ENCODE measurements at regions not wholly inside any gene's neighbourhood (a gene's known extent, or its start where the extent isn't known, plus 50 kb on each side); places are given as distances from the start of the nearest gene placed in this dataset.

DNA sequence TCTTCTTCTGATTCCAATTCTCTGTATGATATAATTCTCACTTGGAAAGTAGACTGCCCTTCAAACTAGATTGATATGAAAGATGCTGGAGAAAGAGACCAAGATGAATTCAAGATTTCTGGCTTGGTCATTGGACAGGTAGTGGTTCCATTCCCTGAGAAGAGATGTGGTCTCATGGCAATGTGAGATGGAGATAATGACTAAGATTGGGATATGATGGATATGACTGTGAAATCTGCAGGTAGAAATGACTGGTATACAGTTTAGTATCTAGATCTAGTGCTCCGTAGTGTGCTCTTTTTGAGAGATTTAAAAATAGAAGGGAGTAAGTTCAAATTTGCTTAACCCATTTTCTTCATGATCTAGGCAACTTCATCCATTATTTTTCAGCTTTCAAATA is 425.4 kb upstream of the TRIB2 start:
- no peak overlapping the region for H3K4me3 ChIP-seq (ENCODE audit: low read depth in 1 of 3, low read length in 3 of 3)
- no peak for DNase-seq
- H3K4me1 ChIP-seq (ENCODE audit: control insufficient read depth in 3 of 3, insufficient read depth in 2 of 3, low read depth in 1 of 3, low read length in 2 of 3), result no peaks in the 10 kb centered on the region
- no peaks in the 10 kb centered on the region for H3K36me3 ChIP-seq (ENCODE audit: control insufficient read depth in 3 of 3, insufficient read depth in 2 of 3, low read depth in 1 of 3, low read length in 3 of 3)
- WGBS, 3 donors, result 67 to 83% (median 81%) methylated on average over 1 of the region's 1 CpG
- H3K27me3 ChIP-seq (ENCODE audit: control insufficient read depth in 3 of 3, insufficient read depth in 3 of 3, low read length in 3 of 3), result no peaks in the 10 kb centered on the region
- H3K27ac ChIP-seq (ENCODE audit: low read depth in 1 of 3, low read length in 2 of 3), result no peak overlapping the region
- H3K9me3 ChIP-seq (ENCODE audit: control insufficient read depth in 2 of 2, insufficient read depth in 1 of 2, low read depth in 1 of 2, low read length in 1 of 2), result no peaks in the 10 kb centered on the region
- no peak for FAIRE-seq

DNA sequence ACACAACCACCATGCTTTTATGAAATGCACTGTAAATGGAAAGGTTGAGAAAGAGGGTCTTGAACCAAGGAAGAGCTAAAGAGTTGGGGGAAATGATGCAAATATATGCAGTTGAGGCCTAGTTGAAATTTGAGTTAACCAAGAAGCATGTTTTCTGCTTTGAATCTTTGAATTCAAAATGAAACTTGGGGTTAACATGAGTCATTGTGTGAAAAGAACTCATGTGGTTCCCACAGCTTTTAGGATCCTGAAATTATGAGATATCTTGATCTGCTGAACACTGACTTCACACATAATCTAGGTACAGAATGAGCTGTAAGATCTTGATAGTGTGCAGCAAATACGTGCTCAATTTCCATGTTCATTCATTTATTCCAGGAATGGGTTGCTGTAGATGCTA is 422.9 kb upstream of the TRIB2 start:
- no peaks in the 10 kb centered on the region for H3K27me3 ChIP-seq (ENCODE audit: control insufficient read depth in 3 of 3, insufficient read depth in 3 of 3, low read length in 3 of 3)
- H3K4me3 ChIP-seq (ENCODE audit: low read depth in 1 of 3, low read length in 3 of 3), result no peak overlapping the region
- no peaks in the 10 kb centered on the region for H3K36me3 ChIP-seq (ENCODE audit: control insufficient read depth in 3 of 3, insufficient read depth in 2 of 3, low read depth in 1 of 3, low read length in 3 of 3)
- H3K4me1 ChIP-seq (ENCODE audit: control insufficient read depth in 3 of 3, insufficient read depth in 2 of 3, low read depth in 1 of 3, low read length in 2 of 3), result no peaks in the 10 kb centered on the region
- 74 to 86% (median 81%) methylated on average over 1 of the region's 1 CpG for WGBS, 3 donors
- no peak overlapping the region for H3K27ac ChIP-seq (ENCODE audit: low read depth in 1 of 3, low read length in 2 of 3)
- FAIRE-seq (no peak), DNase-seq (no peak)
- no peaks in the 10 kb centered on the region for H3K9me3 ChIP-seq (ENCODE audit: control insufficient read depth in 2 of 2, insufficient read depth in 1 of 2, low read depth in 1 of 2, low read length in 1 of 2)

DNA sequence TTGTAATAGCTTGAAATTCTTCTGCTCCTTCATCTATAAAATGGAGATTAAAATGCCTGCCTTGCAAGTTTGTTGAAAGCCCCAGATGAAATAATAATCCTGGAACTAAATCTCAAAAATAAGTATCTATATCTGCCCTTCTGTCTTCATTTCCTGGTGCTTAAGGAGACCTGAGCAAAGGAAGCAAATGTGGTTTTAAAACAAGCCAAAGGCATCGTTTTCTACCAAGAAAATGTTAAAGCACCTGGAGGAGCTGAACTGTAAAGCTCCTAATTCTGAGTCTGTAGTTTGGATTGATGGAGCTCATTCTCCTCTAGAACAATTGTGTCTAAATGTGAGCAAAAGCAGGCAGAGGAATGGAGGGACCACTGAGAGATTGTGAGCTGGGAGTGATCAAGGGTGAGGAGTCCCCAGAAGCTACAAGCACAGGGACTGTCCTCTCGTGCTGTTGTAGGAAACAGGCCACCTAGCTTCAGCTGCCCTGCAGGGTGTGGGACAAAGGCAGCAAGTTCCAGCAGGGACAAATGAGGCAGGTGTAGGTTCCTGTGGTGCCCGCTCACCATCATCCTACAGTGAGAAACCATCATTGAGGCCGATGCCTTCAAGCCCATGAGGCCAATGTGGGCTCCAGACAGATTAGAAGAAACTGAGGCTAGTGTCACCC is 420.7 kb upstream of the TRIB2 start:
- 79 to 87% (median 80%) methylated on average over 4 of the region's 4 CpGs for WGBS, 3 donors
- Histone ChIP-seq H3K4me3 (ENCODE audit: low read depth in 1 of 3, low read length in 3 of 3) (no peak overlapping the region), H3K27ac (ENCODE audit: low read depth in 1 of 3, low read length in 2 of 3) (no peak overlapping the region), H3K9me3 (ENCODE audit: control insufficient read depth in 2 of 2, insufficient read depth in 1 of 2, low read depth in 1 of 2, low read length in 1 of 2) (no peaks in the 10 kb centered on the region), H3K4me1 (ENCODE audit: control insufficient read depth in 3 of 3, insufficient read depth in 2 of 3, low read depth in 1 of 3, low read length in 2 of 3) (no peaks in the 10 kb centered on the region), H3K36me3 (ENCODE audit: control insufficient read depth in 3 of 3, insufficient read depth in 2 of 3, low read depth in 1 of 3, low read length in 3 of 3) (no peaks in the 10 kb centered on the region), H3K27me3 (ENCODE audit: control insufficient read depth in 3 of 3, insufficient read depth in 3 of 3, low read length in 3 of 3) (no peaks in the 10 kb centered on the region)
- DNase-seq (no peak), FAIRE-seq (no peak)

DNA sequence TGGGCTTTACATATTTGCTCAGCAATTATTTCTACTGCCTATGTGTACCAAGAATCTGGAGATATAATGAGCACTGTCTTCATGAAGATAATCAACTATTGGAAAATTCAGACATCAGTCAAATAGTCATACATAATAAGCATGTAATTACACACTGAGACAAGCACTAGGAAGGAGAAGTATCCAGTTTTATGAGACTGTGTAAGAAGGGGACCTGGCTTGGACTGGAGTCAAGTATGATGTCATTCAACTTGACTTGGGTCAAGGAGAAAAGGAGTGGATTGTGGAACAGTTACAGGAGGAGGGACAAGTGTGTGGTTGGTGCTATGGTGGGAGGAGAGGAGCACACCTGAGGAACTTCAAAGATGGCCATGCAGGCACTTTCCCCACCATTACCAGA is 419.8 kb upstream of the TRIB2 start:
- H3K4me3 ChIP-seq (ENCODE audit: low read depth in 1 of 3, low read length in 3 of 3), result no peak overlapping the region
- H3K36me3 ChIP-seq (ENCODE audit: control insufficient read depth in 3 of 3, insufficient read depth in 2 of 3, low read depth in 1 of 3, low read length in 3 of 3), result no peaks in the 10 kb centered on the region
- H3K9me3 ChIP-seq (ENCODE audit: control insufficient read depth in 2 of 2, insufficient read depth in 1 of 2, low read depth in 1 of 2, low read length in 1 of 2), result no peaks in the 10 kb centered on the region
- no peak for DNase-seq
- H3K27ac ChIP-seq (ENCODE audit: low read depth in 1 of 3, low read length in 2 of 3), result no peak overlapping the region
- FAIRE-seq, result no peak
- H3K27me3 ChIP-seq (ENCODE audit: control insufficient read depth in 3 of 3, insufficient read depth in 3 of 3, low read length in 3 of 3), result no peaks in the 10 kb centered on the region
- no peaks in the 10 kb centered on the region for H3K4me1 ChIP-seq (ENCODE audit: control insufficient read depth in 3 of 3, insufficient read depth in 2 of 3, low read depth in 1 of 3, low read length in 2 of 3)

DNA sequence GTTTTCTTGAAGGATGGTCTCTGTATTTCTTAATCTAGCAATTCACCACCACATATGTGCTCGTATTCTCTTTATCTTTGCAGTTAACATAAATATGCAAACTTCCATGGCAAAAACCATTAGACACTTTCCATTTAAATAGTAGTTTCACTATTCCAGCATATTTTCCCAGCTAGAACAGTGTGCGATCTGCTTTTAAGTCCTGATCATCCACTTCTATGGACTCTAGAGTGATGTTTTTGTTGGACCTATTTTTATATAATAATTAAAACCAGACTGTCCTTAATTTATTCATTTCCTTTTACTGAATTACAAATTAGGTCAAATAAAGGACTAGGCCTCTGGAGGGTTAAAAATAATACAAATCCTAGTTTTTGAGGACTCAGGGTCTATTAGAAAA is 418.4 kb upstream of the TRIB2 start:
- 86 to 90% (median 88%) methylated on average over 2 of the region's 2 CpGs for WGBS, 3 donors
- no peak for FAIRE-seq
- H3K4me3 ChIP-seq (ENCODE audit: low read depth in 1 of 3, low read length in 3 of 3), result no peak overlapping the region
- no peak for DNase-seq
- no peaks in the 10 kb centered on the region for H3K9me3 ChIP-seq (ENCODE audit: control insufficient read depth in 2 of 2, insufficient read depth in 1 of 2, low read depth in 1 of 2, low read length in 1 of 2)
- no peak overlapping the region for H3K27ac ChIP-seq (ENCODE audit: low read depth in 1 of 3, low read length in 2 of 3)
- no peaks in the 10 kb centered on the region for H3K36me3 ChIP-seq (ENCODE audit: control insufficient read depth in 3 of 3, insufficient read depth in 2 of 3, low read depth in 1 of 3, low read length in 3 of 3)
- no peaks in the 10 kb centered on the region for H3K4me1 ChIP-seq (ENCODE audit: control insufficient read depth in 3 of 3, insufficient read depth in 2 of 3, low read depth in 1 of 3, low read length in 2 of 3)
- H3K27me3 ChIP-seq (ENCODE audit: control insufficient read depth in 3 of 3, insufficient read depth in 3 of 3, low read length in 3 of 3), result no peaks in the 10 kb centered on the region

DNA sequence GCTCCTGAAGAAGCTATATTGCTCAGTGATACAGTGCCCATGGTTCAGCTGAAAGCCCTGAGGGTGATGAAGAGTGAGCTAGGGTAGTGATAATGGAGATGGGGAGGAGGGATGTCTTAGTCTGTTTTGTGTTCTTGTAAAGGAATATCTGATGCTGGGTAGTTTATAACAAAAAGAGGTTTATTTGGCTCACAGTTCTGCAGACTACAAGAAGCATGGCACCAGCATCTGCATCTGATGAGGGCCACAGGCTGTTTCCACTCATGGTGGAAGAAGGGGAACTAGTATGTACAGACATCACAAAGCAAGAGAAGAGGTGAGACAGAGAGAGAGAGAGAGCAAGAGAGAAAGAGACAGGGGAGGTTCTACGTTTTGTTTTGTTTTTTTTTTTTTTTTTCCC is 417.3 kb upstream of the TRIB2 start:
- DNase-seq (no peak), FAIRE-seq (no peak)
- H3K27ac ChIP-seq (ENCODE audit: low read depth in 1 of 3, low read length in 2 of 3), result no peak overlapping the region
- no peaks in the 10 kb centered on the region for H3K27me3 ChIP-seq (ENCODE audit: control insufficient read depth in 3 of 3, insufficient read depth in 3 of 3, low read length in 3 of 3)
- H3K9me3 ChIP-seq (ENCODE audit: control insufficient read depth in 2 of 2, insufficient read depth in 1 of 2, low read depth in 1 of 2, low read length in 1 of 2), result no peaks in the 10 kb centered on the region
- H3K36me3 ChIP-seq (ENCODE audit: control insufficient read depth in 3 of 3, insufficient read depth in 2 of 3, low read depth in 1 of 3, low read length in 3 of 3), result no peaks in the 10 kb centered on the region
- no peak overlapping the region for H3K4me3 ChIP-seq (ENCODE audit: low read depth in 1 of 3, low read length in 3 of 3)
- H3K4me1 ChIP-seq (ENCODE audit: control insufficient read depth in 3 of 3, insufficient read depth in 2 of 3, low read depth in 1 of 3, low read length in 2 of 3), result no peaks in the 10 kb centered on the region
- WGBS, 3 donors, result 50 to 63% (median 50%) methylated on average over 1 of the region's 1 CpG

DNA sequence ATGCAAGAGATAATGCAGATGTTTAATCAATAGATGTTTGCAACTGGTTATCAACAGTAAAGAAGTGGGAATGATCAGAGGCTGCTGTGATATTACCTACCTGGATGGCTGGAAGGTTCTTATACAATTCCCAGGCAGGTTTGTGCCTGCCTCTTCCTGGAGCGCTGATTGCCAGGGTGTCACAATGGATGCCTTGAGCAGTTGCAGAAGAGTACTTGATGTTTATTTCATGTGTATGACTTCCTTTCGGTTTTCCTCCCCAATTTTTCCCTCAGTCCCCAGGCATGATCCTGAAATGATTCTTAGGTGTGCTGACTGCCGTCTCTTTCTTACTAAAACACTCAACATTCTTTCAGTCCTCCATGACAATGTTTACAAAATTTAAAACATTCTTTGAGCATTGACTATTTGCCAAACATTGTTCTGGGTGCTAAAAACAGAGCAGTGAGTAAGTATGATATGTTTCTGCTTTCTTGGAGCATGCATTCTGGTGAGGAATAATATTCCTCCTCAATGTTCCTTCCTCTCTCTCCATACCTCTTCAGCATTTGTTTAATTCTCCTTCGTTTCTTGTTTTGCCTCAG is 416.6 kb upstream of the TRIB2 start:
- Histone ChIP-seq H3K36me3 (ENCODE audit: control insufficient read depth in 3 of 3, insufficient read depth in 2 of 3, low read depth in 1 of 3, low read length in 3 of 3) (no peaks in the 10 kb centered on the region), H3K27ac (ENCODE audit: low read depth in 1 of 3, low read length in 2 of 3) (no peak overlapping the region), H3K9me3 (ENCODE audit: control insufficient read depth in 2 of 2, insufficient read depth in 1 of 2, low read depth in 1 of 2, low read length in 1 of 2) (no peaks in the 10 kb centered on the region), H3K27me3 (ENCODE audit: control insufficient read depth in 3 of 3, insufficient read depth in 3 of 3, low read length in 3 of 3) (no peaks in the 10 kb centered on the region), H3K4me1 (ENCODE audit: control insufficient read depth in 3 of 3, insufficient read depth in 2 of 3, low read depth in 1 of 3, low read length in 2 of 3) (no peaks in the 10 kb centered on the region), H3K4me3 (ENCODE audit: low read depth in 1 of 3, low read length in 3 of 3) (no peak overlapping the region)
- FAIRE-seq, result no peak
- no peak for DNase-seq
- WGBS, 3 donors, result 63 to 83% (median 82%) methylated on average over 4 of the region's 4 CpGs

DNA sequence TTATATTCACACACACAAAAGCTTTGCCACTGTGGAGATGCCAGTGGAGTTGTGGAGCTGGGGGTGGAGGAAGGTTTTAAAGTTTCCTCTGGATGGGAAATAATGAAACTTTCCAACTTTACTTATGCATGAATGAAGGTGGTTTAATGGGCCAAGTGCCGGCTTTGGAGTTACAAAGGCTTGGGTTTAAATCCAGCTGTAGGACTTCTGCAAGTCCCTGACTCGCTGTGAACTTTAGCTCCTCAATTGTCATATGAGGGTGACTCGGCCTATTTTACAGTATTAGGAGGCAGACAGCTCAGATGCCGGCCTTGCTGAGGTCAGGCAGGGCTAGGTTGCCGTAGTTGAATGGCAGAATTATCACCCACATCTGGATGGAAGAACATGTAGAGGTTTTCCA is 415.8 kb upstream of the TRIB2 start:
- FAIRE-seq (no peak), DNase-seq (no peak)
- no peaks in the 10 kb centered on the region for H3K36me3 ChIP-seq (ENCODE audit: control insufficient read depth in 3 of 3, insufficient read depth in 2 of 3, low read depth in 1 of 3, low read length in 3 of 3)
- no peak overlapping the region for H3K27ac ChIP-seq (ENCODE audit: low read depth in 1 of 3, low read length in 2 of 3)
- no peaks in the 10 kb centered on the region for H3K9me3 ChIP-seq (ENCODE audit: control insufficient read depth in 2 of 2, insufficient read depth in 1 of 2, low read depth in 1 of 2, low read length in 1 of 2)
- WGBS, 3 donors, result 80 to 91% (median 87%) methylated on average over 5 of the region's 5 CpGs
- no peak overlapping the region for H3K4me3 ChIP-seq (ENCODE audit: low read depth in 1 of 3, low read length in 3 of 3)
- no peaks in the 10 kb centered on the region for H3K27me3 ChIP-seq (ENCODE audit: control insufficient read depth in 3 of 3, insufficient read depth in 3 of 3, low read length in 3 of 3)
- H3K4me1 ChIP-seq (ENCODE audit: control insufficient read depth in 3 of 3, insufficient read depth in 2 of 3, low read depth in 1 of 3, low read length in 2 of 3), result no peaks in the 10 kb centered on the region

DNA sequence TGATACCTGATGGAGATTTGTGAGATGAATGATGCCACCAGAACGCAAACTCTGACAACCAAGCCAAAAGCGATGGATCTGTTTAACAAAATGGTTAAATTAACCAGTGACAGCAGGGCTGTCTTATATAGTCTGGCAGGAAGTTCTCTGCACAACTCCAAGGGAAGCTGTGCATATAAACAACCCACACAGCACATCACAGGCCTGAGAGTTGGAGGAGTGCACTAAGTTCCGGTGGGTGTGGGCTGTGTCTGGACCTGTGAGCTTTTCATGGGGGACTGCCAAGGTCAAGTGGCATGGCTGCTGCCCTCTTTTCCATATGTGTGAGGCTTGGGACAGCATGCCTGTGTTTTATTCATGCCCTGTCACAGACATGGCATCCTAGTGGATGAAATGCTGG is 414.6 kb upstream of the TRIB2 start:
- FAIRE-seq (no peak), DNase-seq (no peak)
- Histone ChIP-seq H3K27me3 (ENCODE audit: control insufficient read depth in 3 of 3, insufficient read depth in 3 of 3, low read length in 3 of 3) (no peaks in the 10 kb centered on the region), H3K36me3 (ENCODE audit: control insufficient read depth in 3 of 3, insufficient read depth in 2 of 3, low read depth in 1 of 3, low read length in 3 of 3) (no peaks in the 10 kb centered on the region), H3K4me3 (ENCODE audit: low read depth in 1 of 3, low read length in 3 of 3) (no peak overlapping the region), H3K9me3 (ENCODE audit: control insufficient read depth in 2 of 2, insufficient read depth in 1 of 2, low read depth in 1 of 2, low read length in 1 of 2) (no peaks in the 10 kb centered on the region), H3K4me1 (ENCODE audit: control insufficient read depth in 3 of 3, insufficient read depth in 2 of 3, low read depth in 1 of 3, low read length in 2 of 3) (no peaks in the 10 kb centered on the region), H3K27ac (ENCODE audit: low read depth in 1 of 3, low read length in 2 of 3) (no peak overlapping the region)
- WGBS, 3 donors, result 72 to 93% (median 84%) methylated on average over 3 of the region's 3 CpGs
